NCI-H187 treated with DMSO at 0.1 percent for 48 hours (cell line): ENCODE measurements at regions not wholly inside any gene's neighbourhood (a gene's known extent, or its start where the extent isn't known, plus 50 kb on each side); places are given as distances from the start of the nearest gene placed in this dataset.

ENCODE experiments used
- DNase-seq: peaks from one replicate; lab custom pipeline; 2025; lab: John Stamatoyannopoulos, UW

GRCh38 chr2:239625971-239626734, 225.3 kb upstream of the HDAC4 start:
- no peak for DNase-seq

- DNase-seq, result no peak
These were observed 224.5 kb upstream of the HDAC4 start for GRCh38 chr2:239625156-239625845.

GRCh38 chr2:239621611-239622010, 220.8 kb upstream of the HDAC4 start:
- no peak for DNase-seq

- DNase-seq, result no peak
These were observed 218.5 kb upstream of the HDAC4 start for GRCh38 chr2:239619369-239619768.

- DNase-seq, result no peak
These were observed 215.9 kb upstream of the HDAC4 start for GRCh38 chr2:239616729-239617128.

GRCh38 chr2:239612133-239612532, 211.3 kb upstream of the HDAC4 start:
- DNase-seq, result no peak

- DNase-seq, result no peak
These were observed 210.5 kb upstream of the HDAC4 start for GRCh38 chr2:239611222-239611795.

- DNase-seq, result no peak
These were observed 209.8 kb upstream of the HDAC4 start for GRCh38 chr2:239610457-239611221.

GRCh38 chr2:239609607-239610310, 208.9 kb upstream of the HDAC4 start:
- no peak for DNase-seq

GRCh38 chr2:239609162-239609561, 208.3 kb upstream of the HDAC4 start:
- DNase-seq, result no peak

- no peak for DNase-seq
These were observed 207.9 kb upstream of the HDAC4 start for GRCh38 chr2:239608723-239609122.

- no peak for DNase-seq
These were observed 207.4 kb upstream of the HDAC4 start for GRCh38 chr2:239608260-239608659.

- no peak for DNase-seq
These were observed 206.8 kb upstream of the HDAC4 start for GRCh38 chr2:239607517-239608191.

GRCh38 chr2:239606741-239607516, 206.1 kb upstream of the HDAC4 start:
- no peak for DNase-seq

- no peak for DNase-seq
These were observed 205.2 kb upstream of the HDAC4 start for GRCh38 chr2:239605976-239606375.

- no peak for DNase-seq
These were observed 204.6 kb upstream of the HDAC4 start for GRCh38 chr2:239605409-239605808.

GRCh38 chr2:239604861-239605260, 204.0 kb upstream of the HDAC4 start:
- DNase-seq, result no peak

GRCh38 chr2:239603411-239604356, 202.9 kb upstream of the HDAC4 start:
- DNase-seq, result no peak
